OCI-LY7 (cell line): ENCODE measurements at regions not wholly inside any gene's neighbourhood (a gene's known extent, or its start where the extent isn't known, plus 50 kb on each side); places are given as distances from the start of the nearest gene placed in this dataset.

Experiments used
- BruUV-seq: library from RNA; stranded (reverse); fragments of 400-500 nt; replicated peaks from 2 replicates; lab custom pipeline; 2021; lab: Mats Ljungman, UMichigan
- CTCF ChIA-PET: fragments of 300-600 bp; sonication (Branson Sonifier 250); formaldehyde crosslinking; loops from one replicate; lab custom pipeline; 2022; ENCODE audit warnings: antibody characterized with exemption; ENCODE audit not compliant: unreplicated experiment; lab: Charles Lee
- POLR2A ChIA-PET: fragments of 300-600 bp; sonication (Branson Sonifier 250); formaldehyde crosslinking; loops from one replicate; lab custom pipeline; 2022; ENCODE audit warnings: antibody characterized with exemption; lab: Charles Lee
- DNase-seq: peaks from one replicate; pipeline ENCODE4 v3.0.0-alpha.2; 2015; ENCODE audit warnings: low spot score
- H2AFZ ChIP-seq: fragments of 200-600 bp; sonication (generic), shearing (Covaris generic); 2 replicates; pipeline ENCODE4 v1.6.1; 2014; ENCODE audit warnings: mild to moderate bottlenecking, antibody characterized with exemption, low read length, moderate library complexity
- H3K27ac ChIP-seq: fragments of 200-600 bp; sonication (generic); 2 replicates; pipeline ENCODE4 v1.5.1; 2014; ENCODE audit warnings: mixed run types, low read depth, mild to moderate bottlenecking, moderate library complexity, low read length, inconsistent platforms; ENCODE audit not compliant: poor library complexity, severe bottlenecking
- H3K36me3 ChIP-seq: fragments of 200-600 bp; sonication (generic); 2 replicates; pipeline ENCODE4 v1.6.1; 2014; ENCODE audit warnings: mild to moderate bottlenecking, antibody characterized with exemption, low read length, moderate library complexity, mixed read lengths; ENCODE audit not compliant: insufficient read depth
- H3K4me1 ChIP-seq: fragments of 200-600 bp; sonication (generic); 2 replicates; pipeline ENCODE4 v1.5.1; 2014; ENCODE audit warnings: mild to moderate bottlenecking, low read length; ENCODE audit not compliant: insufficient read depth, poor library complexity, severe bottlenecking
- H3K4me2 ChIP-seq: fragments of 200-600 bp; sonication (generic); 2 replicates; pipeline ENCODE4 v1.6.1; 2014; ENCODE audit warnings: mild to moderate bottlenecking, low read length
- H3K4me3 ChIP-seq: fragments of 200-600 bp; sonication (generic); 2 replicates; pipeline ENCODE4 v1.5.1; 2014; ENCODE audit warnings: mild to moderate bottlenecking, low read depth, low read length; ENCODE audit not compliant: poor library complexity, severe bottlenecking
- H3K79me2 ChIP-seq: fragments of 200-600 bp; sonication (generic); 2 replicates; pipeline ENCODE4 v1.6.1; 2016; ENCODE audit warnings: low read depth, mild to moderate bottlenecking, low read length, moderate library complexity, mixed read lengths; ENCODE audit not compliant: insufficient read depth
- H3K9me2 ChIP-seq: fragments of 200-600 bp; sonication (generic); 2 replicates; pipeline ENCODE4 v1.6.1; 2016; ENCODE audit warnings: mild to moderate bottlenecking, low read length, mixed read lengths; ENCODE audit not compliant: insufficient read depth
- H3K9me3 ChIP-seq: fragments of 200-600 bp; sonication (generic); 2 replicates; pipeline ENCODE4 v1.6.1; 2014; ENCODE audit warnings: mild to moderate bottlenecking, mixed run types, low read length, mixed read lengths
- H4K20me1 ChIP-seq: fragments of 200-600 bp; sonication (generic); 2 replicates; pipeline ENCODE4 v1.6.1; 2014; ENCODE audit warnings: mild to moderate bottlenecking, antibody characterized with exemption, low read length, moderate library complexity, mixed read lengths; ENCODE audit not compliant: insufficient read depth
- EZH2phosphoT487 ChIP-seq: fragments of 200-600 bp; sonication (generic); IDR thresholded peaks from 2 replicates; pipeline ENCODE4 v1.6.1; 2018; ENCODE audit warnings: low read depth, borderline replicate concordance, mild to moderate bottlenecking, mixed run types, antibody characterized with exemption, low read length, moderate library complexity, mixed read lengths
- intact Hi-C: fragments of 100-400 bp; cut with micrococcal nuclease; formaldehyde crosslinking; loops from one replicate; pipeline ENCODE4 v1.10.0; 2022; ENCODE audit not compliant: unreplicated experiment
- TF ChIP-seq, protein P1 (sequence below): fragments of 200-600 bp; sonication (generic); conservative IDR thresholded peaks from 2 replicates; pipeline ENCODE4 v1.5.1; 2014; ENCODE audit warnings: mild to moderate bottlenecking, antibody characterized with exemption, low read length, moderate library complexity, mixed read lengths

DNA sequence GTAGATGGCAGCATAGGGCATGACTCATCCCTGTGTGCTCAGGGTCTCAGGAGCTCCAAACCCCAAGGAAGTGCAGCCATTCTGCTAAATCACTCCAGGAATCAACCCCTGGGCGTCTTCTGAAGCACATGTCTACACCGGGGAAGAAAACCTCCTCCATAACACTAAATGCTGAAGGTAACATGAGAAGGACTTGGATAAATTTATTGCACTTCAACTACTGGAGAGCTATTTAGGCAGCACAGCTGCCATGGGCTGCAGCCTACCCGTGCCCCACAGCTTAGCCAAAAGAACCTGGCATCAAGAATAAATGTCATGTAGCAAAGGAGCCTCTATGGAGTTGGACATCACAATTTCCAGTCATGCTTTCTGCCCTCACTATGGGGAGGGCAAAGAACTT lies 141.7 kb downstream of the GPCPD1 start:
- ChIA-PET POLR2A (interaction anchor here (0.8 kb wide), 1 partner anchor 22 kb away, joined by 3 read pairs; no protein-coding TSS in a partner anchor), CTCF (no interaction called here)
- no TSS peak for BruUV-seq

DNA sequence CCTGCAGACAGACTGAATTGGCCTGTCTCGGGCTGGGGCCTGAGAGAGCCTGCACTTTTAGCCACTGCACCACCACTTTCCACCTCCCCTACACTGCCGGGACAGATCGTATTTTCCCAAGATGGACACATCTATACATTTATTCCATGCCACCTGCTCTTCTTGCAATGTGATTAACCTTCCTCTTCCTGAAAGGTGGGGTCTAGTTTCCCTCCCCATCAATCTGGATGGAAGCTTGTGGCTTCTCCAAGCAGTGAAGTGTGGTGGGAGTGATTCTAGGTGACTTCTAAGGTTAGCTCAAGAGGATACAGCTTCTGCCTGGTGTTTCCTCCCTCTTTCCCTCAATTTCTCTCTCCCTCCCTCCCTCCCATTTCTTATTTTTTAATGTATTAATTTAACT lies 143.7 kb downstream of the GPCPD1 start:
- Histone ChIP-seq H3K4me1 (no peaks in the 10 kb centered on the region), H4K20me1 (no peaks in the 10 kb centered on the region), H3K79me2 (no peaks in the 10 kb centered on the region), H3K4me2 (no peak overlapping the region), H3K27ac (no peak overlapping the region), H2AFZ (no peak overlapping the region), H3K9me3 (no peaks in the 10 kb centered on the region), H3K4me3 (no peak overlapping the region), H3K36me3 (no peaks in the 10 kb centered on the region), H3K9me2 (no peaks in the 10 kb centered on the region)
- DNase-seq = no peak
- no TSS peak for BruUV-seq
- ChIA-PET POLR2A (no interaction called here), CTCF (no interaction called here)
- intact Hi-C loops = no loop called here
- no peak for TF ChIP-seq EZH2phosphoT487
- TF ChIP-seq, protein P1, sequence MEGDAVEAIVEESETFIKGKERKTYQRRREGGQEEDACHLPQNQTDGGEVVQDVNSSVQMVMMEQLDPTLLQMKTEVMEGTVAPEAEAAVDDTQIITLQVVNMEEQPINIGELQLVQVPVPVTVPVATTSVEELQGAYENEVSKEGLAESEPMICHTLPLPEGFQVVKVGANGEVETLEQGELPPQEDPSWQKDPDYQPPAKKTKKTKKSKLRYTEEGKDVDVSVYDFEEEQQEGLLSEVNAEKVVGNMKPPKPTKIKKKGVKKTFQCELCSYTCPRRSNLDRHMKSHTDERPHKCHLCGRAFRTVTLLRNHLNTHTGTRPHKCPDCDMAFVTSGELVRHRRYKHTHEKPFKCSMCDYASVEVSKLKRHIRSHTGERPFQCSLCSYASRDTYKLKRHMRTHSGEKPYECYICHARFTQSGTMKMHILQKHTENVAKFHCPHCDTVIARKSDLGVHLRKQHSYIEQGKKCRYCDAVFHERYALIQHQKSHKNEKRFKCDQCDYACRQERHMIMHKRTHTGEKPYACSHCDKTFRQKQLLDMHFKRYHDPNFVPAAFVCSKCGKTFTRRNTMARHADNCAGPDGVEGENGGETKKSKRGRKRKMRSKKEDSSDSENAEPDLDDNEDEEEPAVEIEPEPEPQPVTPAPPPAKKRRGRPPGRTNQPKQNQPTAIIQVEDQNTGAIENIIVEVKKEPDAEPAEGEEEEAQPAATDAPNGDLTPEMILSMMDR = no peak

More for the DNA sequence above, 141.7 kb downstream of the GPCPD1 start:
- no peak overlapping the region for H3K4me2 ChIP-seq
- no peaks in the 10 kb centered on the region for H3K36me3 ChIP-seq
- no peak overlapping the region for H3K4me3 ChIP-seq
- H3K27ac ChIP-seq = no peak overlapping the region
- no peaks in the 10 kb centered on the region for H3K9me3 ChIP-seq
- no peaks in the 10 kb centered on the region for H3K4me1 ChIP-seq
- intact Hi-C loops = no loop called here
- no peaks in the 10 kb centered on the region for H3K9me2 ChIP-seq
- no peak overlapping the region for H2AFZ ChIP-seq
- DNase-seq = no peak
- no peaks in the 10 kb centered on the region for H3K79me2 ChIP-seq
- no peak for TF ChIP-seq EZH2phosphoT487
- TF ChIP-seq, protein P1 = no peak
- H4K20me1 ChIP-seq = no peaks in the 10 kb centered on the region

- no TSS peak for BruUV-seq
- Histone ChIP-seq H3K4me1 (no peaks in the 10 kb centered on the region), H3K27ac (no peak overlapping the region), H4K20me1 (no peaks in the 10 kb centered on the region), H3K9me3 (no peaks in the 10 kb centered on the region), H3K79me2 (no peaks in the 10 kb centered on the region), H3K36me3 (no peaks in the 10 kb centered on the region), H3K4me2 (no peak overlapping the region), H3K9me2 (no peaks in the 10 kb centered on the region), H3K4me3 (no peak overlapping the region), H2AFZ (no peak overlapping the region)
- intact Hi-C loops = no loop called here
- TF ChIP-seq, protein P1 = no peak
- TF ChIP-seq EZH2phosphoT487 = no peak
- no peak for DNase-seq
- ChIA-PET POLR2A (interaction anchor here (0.6 kb wide), 1 partner anchor 10 kb away, joined by 5 read pairs; no protein-coding TSS in a partner anchor), CTCF (no interaction called here)
Observed at GRCh38 chr20:5465604-5465927, 145.2 kb downstream of the GPCPD1 start.
